ENCODE measurements at regions not wholly inside any gene's neighbourhood (a gene's known extent, or its start where the extent isn't known, plus 50 kb on each side); places are given as distances from the start of the nearest gene placed in this dataset.

DNA sequence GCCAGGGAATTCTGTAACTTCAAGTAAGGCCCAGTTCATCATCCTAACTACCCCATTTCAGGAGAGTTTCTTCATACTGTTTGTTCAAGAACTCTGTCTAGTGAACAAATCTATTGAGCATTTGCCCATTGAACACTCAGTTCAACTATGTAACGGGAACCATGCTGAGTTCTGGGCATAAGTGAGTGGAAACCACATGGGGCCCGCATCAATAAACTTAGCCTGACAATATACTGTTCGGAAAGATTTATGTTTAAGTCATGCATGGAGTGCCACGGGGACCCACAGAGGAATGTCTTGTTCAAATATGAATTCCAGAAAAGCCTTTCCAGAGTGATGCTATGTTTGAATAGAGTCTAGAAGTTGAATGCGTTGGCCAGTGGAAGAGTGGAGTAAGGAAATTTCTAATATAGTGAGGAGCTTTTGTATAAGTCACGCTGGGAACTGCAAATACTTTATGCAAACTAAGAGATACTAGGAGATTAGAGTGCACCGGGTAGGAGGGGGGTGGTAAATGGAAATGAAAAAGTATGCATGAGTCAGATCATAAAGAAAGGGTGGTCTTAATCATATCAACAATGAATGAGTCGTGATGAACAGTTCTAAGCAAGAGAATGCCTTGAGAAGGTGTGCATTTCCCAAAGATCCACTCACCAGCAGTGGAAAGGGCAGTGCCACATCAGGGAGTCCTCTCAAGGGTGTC, 279.8 kb downstream of the VPS13C start:
- no peaks in the 10 kb centered on the region for H3K4me1 ChIP-seq
- no peaks in the 10 kb centered on the region for H3K36me3 ChIP-seq
- no peaks in the 10 kb centered on the region for H3K27me3 ChIP-seq
- TF ChIP-seq, protein P1, sequence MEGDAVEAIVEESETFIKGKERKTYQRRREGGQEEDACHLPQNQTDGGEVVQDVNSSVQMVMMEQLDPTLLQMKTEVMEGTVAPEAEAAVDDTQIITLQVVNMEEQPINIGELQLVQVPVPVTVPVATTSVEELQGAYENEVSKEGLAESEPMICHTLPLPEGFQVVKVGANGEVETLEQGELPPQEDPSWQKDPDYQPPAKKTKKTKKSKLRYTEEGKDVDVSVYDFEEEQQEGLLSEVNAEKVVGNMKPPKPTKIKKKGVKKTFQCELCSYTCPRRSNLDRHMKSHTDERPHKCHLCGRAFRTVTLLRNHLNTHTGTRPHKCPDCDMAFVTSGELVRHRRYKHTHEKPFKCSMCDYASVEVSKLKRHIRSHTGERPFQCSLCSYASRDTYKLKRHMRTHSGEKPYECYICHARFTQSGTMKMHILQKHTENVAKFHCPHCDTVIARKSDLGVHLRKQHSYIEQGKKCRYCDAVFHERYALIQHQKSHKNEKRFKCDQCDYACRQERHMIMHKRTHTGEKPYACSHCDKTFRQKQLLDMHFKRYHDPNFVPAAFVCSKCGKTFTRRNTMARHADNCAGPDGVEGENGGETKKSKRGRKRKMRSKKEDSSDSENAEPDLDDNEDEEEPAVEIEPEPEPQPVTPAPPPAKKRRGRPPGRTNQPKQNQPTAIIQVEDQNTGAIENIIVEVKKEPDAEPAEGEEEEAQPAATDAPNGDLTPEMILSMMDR (IDR thresholded peaks at IDR 0.05) = no peak
- no peak overlapping the region for H3K9ac ChIP-seq (ENCODE audit: low read depth in 2 of 2, low read length in 2 of 2)
- DNase-seq = no peak
- no peaks in the 10 kb centered on the region for H3K9me3 ChIP-seq
- no peak overlapping the region for H3K27ac ChIP-seq
- intact Hi-C loops (cut with DNase I) = no loop called here
- H3K4me3 ChIP-seq = no peak overlapping the region

DNA sequence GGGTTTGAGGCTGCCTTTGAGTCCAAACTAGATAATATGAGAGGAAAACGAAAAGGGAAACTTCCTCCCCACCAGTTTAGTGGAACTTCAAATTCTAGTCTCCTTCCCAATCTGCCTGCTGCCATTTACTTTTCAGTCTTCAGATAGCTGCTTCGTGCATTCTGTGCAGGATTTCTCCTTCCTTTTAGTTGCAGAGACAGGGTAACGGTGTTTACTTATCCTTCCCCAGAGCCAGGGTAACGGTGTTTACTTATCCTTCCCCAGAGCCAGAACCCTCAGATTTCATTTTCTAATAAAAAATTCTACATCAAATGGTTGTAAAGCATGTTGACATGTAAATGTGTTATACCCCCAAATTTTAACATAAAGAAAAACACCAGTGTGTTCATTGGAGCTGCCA, 282.6 kb downstream of the VPS13C start:
- TF ChIP-seq, protein P1 (IDR thresholded peaks at IDR 0.05) = no peak
- Histone ChIP-seq H3K4me3 (no peak overlapping the region), H3K27ac (no peak overlapping the region), H3K4me1 (no peaks in the 10 kb centered on the region), H3K27me3 (no peaks in the 10 kb centered on the region), H3K9me3 (no peaks in the 10 kb centered on the region), H3K9ac (ENCODE audit: low read depth in 2 of 2, low read length in 2 of 2) (no peak overlapping the region), H3K36me3 (no peaks in the 10 kb centered on the region)
- DNase-seq = no peak
- intact Hi-C loops (cut with DNase I) = no loop called here

GRCh38 chr15:61769557-61769956, 290.7 kb downstream of the VPS13C start:
- no peak overlapping the region for H3K9ac ChIP-seq (ENCODE audit: low read depth in 2 of 2, low read length in 2 of 2)
- intact Hi-C loops (cut with DNase I) = no loop called here
- no peaks in the 10 kb centered on the region for H3K36me3 ChIP-seq
- no peak for DNase-seq
- H3K4me3 ChIP-seq = no peak overlapping the region
- no peak overlapping the region for H3K27ac ChIP-seq
- H3K9me3 ChIP-seq = no peaks in the 10 kb centered on the region
- TF ChIP-seq, protein P1 (IDR thresholded peaks at IDR 0.05) = no peak
- no peaks in the 10 kb centered on the region for H3K4me1 ChIP-seq
- no peaks in the 10 kb centered on the region for H3K27me3 ChIP-seq

DNA sequence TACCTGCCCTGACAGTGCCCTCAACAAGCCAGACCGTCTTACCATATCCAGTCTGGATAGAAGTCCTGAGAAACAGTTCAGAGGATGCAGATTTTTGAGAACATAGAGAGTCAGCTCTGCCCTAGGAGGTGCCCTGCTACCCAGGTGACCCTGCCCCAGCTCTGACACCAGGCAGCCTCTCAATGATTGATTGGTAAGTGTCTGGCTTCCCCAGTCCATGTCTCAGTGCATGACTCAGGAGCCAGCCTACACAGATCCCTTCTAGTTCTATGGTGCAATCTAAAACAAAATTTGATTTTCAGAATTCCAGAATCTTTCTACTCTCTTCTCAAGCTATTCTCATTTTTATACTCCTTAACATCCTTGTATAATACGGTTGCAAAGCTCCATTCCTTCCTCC, 292.1 kb downstream of the VPS13C start:
- intact Hi-C loops (cut with DNase I) = no loop called here
- H3K27me3 ChIP-seq = no peaks in the 10 kb centered on the region

GRCh38 chr15:61764981-61765380, 295.3 kb downstream of the VPS13C start:
- intact Hi-C loops (cut with DNase I) = no loop called here
- DNase-seq = no peak

More for the DNA sequence above, 292.1 kb downstream of the VPS13C start:
- H3K27ac ChIP-seq = no peak overlapping the region
- TF ChIP-seq, protein P1 (IDR thresholded peaks at IDR 0.05) = no peak
- DNase-seq = no peak
- no peaks in the 10 kb centered on the region for H3K4me1 ChIP-seq
- H3K9me3 ChIP-seq = no peaks in the 10 kb centered on the region
- H3K36me3 ChIP-seq = no peaks in the 10 kb centered on the region
- H3K4me3 ChIP-seq = no peak overlapping the region
- no peak overlapping the region for H3K9ac ChIP-seq (ENCODE audit: low read depth in 2 of 2, low read length in 2 of 2)

More at GRCh38 chr15:61764981-61765380, 295.3 kb downstream of the VPS13C start:
- Histone ChIP-seq H3K9me3 (no peaks in the 10 kb centered on the region), H3K36me3 (no peaks in the 10 kb centered on the region), H3K27me3 (no peaks in the 10 kb centered on the region), H3K9ac (ENCODE audit: low read depth in 2 of 2, low read length in 2 of 2) (no peak overlapping the region), H3K4me1 (no peaks in the 10 kb centered on the region), H3K4me3 (no peak overlapping the region), H3K27ac (no peak overlapping the region)
- TF ChIP-seq, protein P1 (IDR thresholded peaks at IDR 0.05) = no peak
